GM12892 (cell line): ENCODE measurements at regions not wholly inside any gene's neighbourhood (a gene's known extent, or its start where the extent isn't known, plus 50 kb on each side); places are given as distances from the start of the nearest gene placed in this dataset.

Experiments
- POLR2A ChIP-seq: IDR thresholded peaks from 2 replicates; pipeline ENCODE4 v1.6.1; 2011; ENCODE audit warnings: low read depth, low read length, control low read depth
- POLR2AphosphoS5 ChIP-seq: IDR thresholded peaks from 2 replicates; pipeline ENCODE4 v1.6.1; 2011; ENCODE audit warnings: low read depth, low read length, control low read depth
- TAF1 ChIP-seq: IDR thresholded peaks from 2 replicates; pipeline ENCODE4 v1.6.1; 2011; ENCODE audit warnings: low read depth, mild to moderate bottlenecking, control low read depth, low read length, borderline replicate concordance

DNA sequence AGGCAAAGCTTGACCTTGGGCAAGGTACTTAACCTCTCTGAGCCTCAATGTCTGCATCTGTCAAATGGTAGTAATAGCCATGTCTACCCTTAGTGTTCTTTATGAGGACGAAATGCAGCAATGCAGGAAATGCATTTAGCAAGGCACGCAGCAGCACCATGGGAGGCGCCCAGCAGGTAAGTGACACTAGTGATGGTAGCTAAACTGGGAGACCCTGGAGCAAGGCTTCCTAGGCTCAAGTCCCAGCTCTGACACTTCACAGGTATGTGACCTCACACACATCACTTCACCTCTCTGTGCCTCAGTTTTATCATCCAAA is 289.0 kb downstream of the RRAGC start:
- no peak for TF ChIP-seq POLR2AphosphoS5
- no peak for TF ChIP-seq POLR2A
- TF ChIP-seq TAF1 = no peak
